SK-N-SH (cell line): ENCODE measurements at regions not wholly inside any gene's neighbourhood (a gene's known extent, or its start where the extent isn't known, plus 50 kb on each side); places are given as distances from the start of the nearest gene placed in this dataset.
A peak's percentile ranks its signal among the peaks of the same experiment; 100 is the strongest.

Source experiments
- CTCF ChIA-PET: fragments of 300-600, 350-600 bp; formaldehyde crosslinking; extraction: SDS; loops from one replicate; lab custom pipeline; 2021; lab: Yijun Ruan, JAX
- POLR2A ChIA-PET: fragments of 350-600 bp; sonication (Branson Sonifier 250); formaldehyde crosslinking; extraction: SDS; loops from one replicate; lab custom pipeline; 2020; ENCODE audit warnings: antibody characterized with exemption, inconsistent platforms; lab: Yijun Ruan, JAX
- DNase-seq: peaks from one replicate; pipeline ENCODE4 v3.0.0; 2012
- H2AFZ ChIP-seq: fragments of 200-600 bp; sonication (generic); 2 replicates; pipeline ENCODE4 v1.8.1; 2016; ENCODE audit warnings: antibody characterized with exemption, mild to moderate bottlenecking, low read depth
- H3F3A ChIP-seq: fragments of 200-600 bp; sonication (generic); replicated peaks from 2 replicates; pipeline ENCODE3; 2016; ENCODE audit warnings: antibody characterized with exemption, mild to moderate bottlenecking; ENCODE audit not compliant: insufficient read depth
- H3K27ac ChIP-seq, 2 experiments: fragments of 200-500 bp in 1 of 2; fragments of 200-600 bp in 1 of 2; sonication (Bioruptor generic) in 1 of 2; sonication (generic), shearing (Covaris generic) in 1 of 2; 2 replicates each; pipeline versions ENCODE4 v1.5.1 to v1.6.1; 2014 to 2016; ENCODE audit warnings: low read depth in 2 of 2, inconsistent platforms in 1 of 2, low read length in 1 of 2, mild to moderate bottlenecking in 1 of 2, mixed read lengths in 1 of 2
- H3K27me3 ChIP-seq: fragments of 200-600 bp; sonication (generic), shearing (Covaris generic); 2 replicates; pipeline ENCODE4 v1.6.1; 2016; ENCODE audit warnings: mixed run types; ENCODE audit not compliant: insufficient read depth
- H3K36me3 ChIP-seq, 2 experiments: fragments of 200-500 bp in 1 of 2; fragments of 200-600 bp in 1 of 2; sonication (Bioruptor generic) in 1 of 2; sonication (generic) in 1 of 2; replicated peaks in 1 of 2; 2 replicates each; pipeline versions ENCODE3 to v1.5.1; 2014 to 2016; ENCODE audit warnings: low read length in 1 of 2, mild to moderate bottlenecking in 1 of 2; ENCODE audit not compliant: insufficient read depth in 2 of 2, control insufficient read depth in 1 of 2
- H3K4me1 ChIP-seq, 2 experiments: fragments of 200-500 bp in 1 of 2; fragments of 200-600 bp in 1 of 2; sonication (Bioruptor generic) in 1 of 2; sonication (generic), shearing (Covaris generic) in 1 of 2; 2 replicates each; pipeline versions ENCODE4 v1.5.1 to v1.6.1; 2014 to 2016; ENCODE audit warnings: low read depth in 1 of 2, low read length in 1 of 2, mixed run types in 1 of 2; ENCODE audit not compliant: insufficient read depth in 2 of 2, control insufficient read depth in 1 of 2
- H3K4me2 ChIP-seq: fragments of 200-600 bp; sonication (generic), shearing (Covaris generic); 2 replicates; pipeline ENCODE4 v1.6.1; 2017; ENCODE audit warnings: mixed run types
- H3K4me3 ChIP-seq, 2 experiments: fragments of 200-500 bp in 1 of 2; fragments of 200-600 bp in 1 of 2; sonication (Bioruptor generic) in 1 of 2; sonication (generic), shearing (Covaris generic) in 1 of 2; 2 replicates each; pipeline versions ENCODE4 v1.5.1 to v1.8.1; 2014 to 2016; ENCODE audit warnings: low read depth in 2 of 2, inconsistent platforms in 1 of 2, low read length in 1 of 2, mild to moderate bottlenecking in 1 of 2, mixed read lengths in 1 of 2, moderate library complexity in 1 of 2
- H3K79me2 ChIP-seq: fragments of 200-600 bp; sonication (generic); 2 replicates; pipeline ENCODE4 v1.8.1; 2017; ENCODE audit warnings: mild to moderate bottlenecking; ENCODE audit not compliant: insufficient read depth
- H3K9ac ChIP-seq: fragments of 200-600 bp; sonication (generic); 2 replicates; pipeline ENCODE4 v1.6.1; 2017; ENCODE audit warnings: mixed run types
- H3K9me2 ChIP-seq: fragments of 200-600 bp; sonication (generic); 2 replicates; pipeline ENCODE4 v1.6.1; 2017; ENCODE audit warnings: mixed run types
- H3K9me3 ChIP-seq: fragments of 200-600 bp; sonication (generic); 2 replicates; pipeline ENCODE4 v1.6.1; 2017; ENCODE audit warnings: mixed run types, mild to moderate bottlenecking, moderate library complexity
- H4K20me1 ChIP-seq: fragments of 200-600 bp; sonication (generic); 2 replicates; pipeline ENCODE4 v1.6.1; 2017; ENCODE audit warnings: mild to moderate bottlenecking, mixed run types; ENCODE audit not compliant: insufficient read depth
- CHD2 ChIP-seq: fragments of 150-350 bp; IDR thresholded peaks from 2 replicates; pipeline ENCODE4 v1.6.1; 2018; ENCODE audit warnings: low read length; ENCODE audit not compliant: partially characterized antibody
- ELF1 ChIP-seq: IDR thresholded peaks from 2 replicates; pipeline ENCODE4 v1.4.0; 2012
- EZH2phosphoT487 ChIP-seq: fragments of 200-600 bp; sonication (generic); IDR thresholded peaks from 2 replicates; pipeline ENCODE4 v1.6.1; 2017; ENCODE audit warnings: low read depth, mixed run types, mild to moderate bottlenecking, antibody characterized with exemption, moderate library complexity, borderline replicate concordance
- FOSL2 ChIP-seq: IDR thresholded peaks from 2 replicates; pipeline ENCODE4 v1.4.0; 2012; ENCODE audit warnings: low read depth, mild to moderate bottlenecking, moderate library complexity, borderline replicate concordance
- FOXM1 ChIP-seq: IDR thresholded peaks from 2 replicates; pipeline ENCODE4 v1.4.0; 2012; ENCODE audit warnings: low read depth, mild to moderate bottlenecking
- GABPA ChIP-seq: IDR thresholded peaks from 2 replicates; pipeline ENCODE4 v1.4.0; 2012; ENCODE audit warnings: low read depth, mild to moderate bottlenecking
- GATA2 ChIP-seq: sonication (generic); formaldehyde crosslinking; IDR thresholded peaks from 2 replicates; pipeline ENCODE4 v1.5.0; 2020; ENCODE audit warnings: mild to moderate bottlenecking, missing genetic modification reagents
- JUND ChIP-seq: IDR thresholded peaks from 2 replicates; pipeline ENCODE4 v1.4.0; 2012
- MEF2A ChIP-seq: IDR thresholded peaks from 2 replicates; pipeline ENCODE4 v1.4.0; 2012; ENCODE audit warnings: low read depth, borderline replicate concordance
- MXI1 ChIP-seq: IDR thresholded peaks from 2 replicates; pipeline ENCODE4 v1.6.1; 2012; ENCODE audit warnings: mild to moderate bottlenecking, low read depth, low read length, improper control_type of control experiment
- NFIC ChIP-seq: IDR thresholded peaks from 2 replicates; pipeline ENCODE4 v1.4.0; 2012; ENCODE audit warnings: borderline replicate concordance
- NRF1 ChIP-seq: IDR thresholded peaks from 2 replicates; pipeline ENCODE4 v1.6.1; 2012; ENCODE audit warnings: low read depth, mild to moderate bottlenecking, low read length
- POLR2AphosphoS5 ChIP-seq: IDR thresholded peaks from 2 replicates; pipeline ENCODE4 v1.6.1; 2012; ENCODE audit warnings: low read depth, low read length
- RAD21 ChIP-seq: IDR thresholded peaks from 2 replicates; pipeline ENCODE4 v1.6.1; 2012; ENCODE audit warnings: mild to moderate bottlenecking, low read length
- RFX5 ChIP-seq: IDR thresholded peaks from 2 replicates; pipeline ENCODE4 v1.6.1; 2012; ENCODE audit warnings: mild to moderate bottlenecking, improper control_type of control experiment, low read length
- RXRA ChIP-seq: IDR thresholded peaks from 2 replicates; pipeline ENCODE4 v1.4.0; 2012; ENCODE audit warnings: low read depth, mild to moderate bottlenecking, borderline replicate concordance
- SMC3 ChIP-seq: IDR thresholded peaks from 2 replicates; pipeline ENCODE4 v1.6.1; 2012; ENCODE audit warnings: low read depth, low read length, improper control_type of control experiment
- TAF1 ChIP-seq: IDR thresholded peaks from 2 replicates; pipeline ENCODE4 v1.6.1; 2012; ENCODE audit warnings: low read depth, mild to moderate bottlenecking, low read length, moderate library complexity, borderline replicate concordance
- TCF12 ChIP-seq: IDR thresholded peaks from 2 replicates; pipeline ENCODE4 v1.4.0; 2012
- TEAD4 ChIP-seq: IDR thresholded peaks from 2 replicates; pipeline ENCODE4 v1.4.0; 2012; ENCODE audit warnings: mild to moderate bottlenecking, borderline replicate concordance; ENCODE audit not compliant: insufficient read depth
- YY1 ChIP-seq: IDR thresholded peaks from 2 replicates; pipeline ENCODE4 v1.4.0; 2012; ENCODE audit warnings: low read depth, mild to moderate bottlenecking
- WGBS: methylation state at CpG from one replicate; pipeline ENCODE4 v1.1.6; 2017; ENCODE audit warnings: low lambda C conversion rate; 5-methylcytosine and 5-hydroxymethylcytosine counted together
- TF ChIP-seq, protein P1 (sequence below): IDR thresholded peaks from 2 replicates; pipeline ENCODE4; 2012
- TF ChIP-seq, protein P2 (sequence below): IDR thresholded peaks from 2 replicates; pipeline ENCODE4 v1.4.0; 2012; ENCODE audit warnings: low read depth, borderline replicate concordance
- TF ChIP-seq, protein P3 (sequence below): fragments of 150-350 bp; IDR thresholded peaks from 2 replicates; pipeline ENCODE4 v1.6.1; 2016; ENCODE audit warnings: mild to moderate bottlenecking, low read depth, low read length
- TF ChIP-seq, protein P4 (sequence below): fragments of 200-600 bp; sonication (generic); IDR thresholded peaks from 2 replicates; pipeline ENCODE4 v1.6.1; 2017; ENCODE audit warnings: antibody characterized with exemption, mild to moderate bottlenecking, moderate library complexity
- TF ChIP-seq, protein P5 (sequence below): IDR thresholded peaks from 2 replicates; pipeline ENCODE4 v1.4.0; 2012; ENCODE audit warnings: low read depth, borderline replicate concordance
- TF ChIP-seq, protein P6 (sequence below): IDR thresholded peaks from 2 replicates; pipeline ENCODE4 v1.4.0; 2012; ENCODE audit warnings: low read depth

DNA sequence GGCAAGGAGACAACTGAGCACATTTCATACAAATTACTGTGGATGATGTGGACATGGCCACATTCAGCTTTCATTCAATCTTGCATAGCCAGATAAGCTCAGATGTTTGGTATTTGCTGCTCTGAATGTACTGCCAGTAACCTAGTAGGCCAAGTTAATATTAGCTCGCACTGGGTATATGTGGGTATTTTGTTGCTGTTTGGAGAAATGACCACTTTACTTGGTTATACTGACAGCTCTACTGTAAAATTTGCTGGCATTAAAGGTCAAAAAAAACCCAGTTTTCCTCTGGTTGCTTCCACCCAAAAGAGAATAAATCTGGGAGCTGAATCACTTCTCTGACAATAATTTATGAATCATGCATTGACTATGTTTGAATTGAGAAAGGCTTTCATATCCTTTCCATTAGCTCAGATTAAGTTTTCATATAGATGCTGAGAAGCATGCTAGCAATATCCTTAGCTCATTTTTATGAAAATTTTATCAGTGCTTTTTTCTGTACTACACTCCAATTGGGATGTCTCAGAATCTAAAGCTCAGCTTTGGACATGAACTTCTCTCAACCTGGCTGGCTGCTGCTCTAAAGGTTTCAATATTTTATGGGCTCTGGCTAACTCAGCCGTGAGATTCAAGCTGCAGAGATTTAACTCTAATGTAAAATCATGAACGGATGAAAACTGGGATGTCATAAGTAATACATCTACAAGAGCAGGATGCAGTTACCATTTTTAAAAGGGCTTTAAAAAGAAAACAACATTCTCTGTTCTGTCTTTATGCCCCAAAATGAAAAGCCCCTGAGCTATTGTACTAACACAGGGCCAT, 330.0 kb downstream of the BARHL2 start:
- Histone ChIP-seq H3K4me2 (peak overlapping the region; percentile 28), H3K4me3 (no peak overlapping the region), H3K27me3 (no peaks in the 10 kb centered on the region), H4K20me1 (no peaks in the 10 kb centered on the region), H3K9ac (peak overlapping the region; percentile 51), H3K27ac (peak overlapping the region in 1 of 2 experiments; percentile 89; a peak in 2 of 4 replicates), H3F3A (peaks cover 21% of the 10 kb centered on the region), H3K36me3 (no peaks in the 10 kb centered on the region), H3K79me2 (no peaks in the 10 kb centered on the region), H3K4me1 (peaks cover 0 to 25% of the 10 kb centered on the region in 2 experiments; a peak in 2 of 4 replicates), H3K9me3 (no peaks in the 10 kb centered on the region), H3K9me2 (no peaks in the 10 kb centered on the region), H2AFZ (peak overlapping the region; percentile 84)
- WGBS, result 7% methylated on average over 3 of the region's 3 CpGs
- ChIA-PET CTCF (interaction anchor here (1.7 kb wide), 1 partner anchor 16 kb away, joined by 3 read pairs; no protein-coding TSS in a partner anchor), POLR2A (no interaction called here)
- no peak for DNase-seq
- peak; percentile 53; the same call in 1 of the 2 replicates for TF ChIP-seq MEF2A
- TF ChIP-seq, protein P1, sequence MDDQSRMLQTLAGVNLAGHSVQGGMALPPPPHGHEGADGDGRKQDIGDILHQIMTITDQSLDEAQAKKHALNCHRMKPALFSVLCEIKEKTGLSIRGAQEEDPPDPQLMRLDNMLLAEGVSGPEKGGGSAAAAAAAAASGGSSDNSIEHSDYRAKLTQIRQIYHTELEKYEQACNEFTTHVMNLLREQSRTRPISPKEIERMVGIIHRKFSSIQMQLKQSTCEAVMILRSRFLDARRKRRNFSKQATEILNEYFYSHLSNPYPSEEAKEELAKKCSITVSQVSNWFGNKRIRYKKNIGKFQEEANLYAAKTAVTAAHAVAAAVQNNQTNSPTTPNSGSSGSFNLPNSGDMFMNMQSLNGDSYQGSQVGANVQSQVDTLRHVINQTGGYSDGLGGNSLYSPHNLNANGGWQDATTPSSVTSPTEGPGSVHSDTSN, result peak; percentile 90
- TF ChIP-seq, protein P2, sequence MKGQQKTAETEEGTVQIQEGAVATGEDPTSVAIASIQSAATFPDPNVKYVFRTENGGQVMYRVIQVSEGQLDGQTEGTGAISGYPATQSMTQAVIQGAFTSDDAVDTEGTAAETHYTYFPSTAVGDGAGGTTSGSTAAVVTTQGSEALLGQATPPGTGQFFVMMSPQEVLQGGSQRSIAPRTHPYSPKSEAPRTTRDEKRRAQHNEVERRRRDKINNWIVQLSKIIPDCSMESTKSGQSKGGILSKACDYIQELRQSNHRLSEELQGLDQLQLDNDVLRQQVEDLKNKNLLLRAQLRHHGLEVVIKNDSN, result no peak
- TF ChIP-seq RFX5, result no peak
- TF ChIP-seq, protein P3, sequence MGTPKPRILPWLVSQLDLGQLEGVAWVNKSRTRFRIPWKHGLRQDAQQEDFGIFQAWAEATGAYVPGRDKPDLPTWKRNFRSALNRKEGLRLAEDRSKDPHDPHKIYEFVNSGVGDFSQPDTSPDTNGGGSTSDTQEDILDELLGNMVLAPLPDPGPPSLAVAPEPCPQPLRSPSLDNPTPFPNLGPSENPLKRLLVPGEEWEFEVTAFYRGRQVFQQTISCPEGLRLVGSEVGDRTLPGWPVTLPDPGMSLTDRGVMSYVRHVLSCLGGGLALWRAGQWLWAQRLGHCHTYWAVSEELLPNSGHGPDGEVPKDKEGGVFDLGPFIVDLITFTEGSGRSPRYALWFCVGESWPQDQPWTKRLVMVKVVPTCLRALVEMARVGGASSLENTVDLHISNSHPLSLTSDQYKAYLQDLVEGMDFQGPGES, result no peak
- no peak for TF ChIP-seq ELF1
- 0 out of 2 replicates have a peak, but pooled peaks have one; percentile 47 for TF ChIP-seq FOXM1
- TF ChIP-seq, protein P4, sequence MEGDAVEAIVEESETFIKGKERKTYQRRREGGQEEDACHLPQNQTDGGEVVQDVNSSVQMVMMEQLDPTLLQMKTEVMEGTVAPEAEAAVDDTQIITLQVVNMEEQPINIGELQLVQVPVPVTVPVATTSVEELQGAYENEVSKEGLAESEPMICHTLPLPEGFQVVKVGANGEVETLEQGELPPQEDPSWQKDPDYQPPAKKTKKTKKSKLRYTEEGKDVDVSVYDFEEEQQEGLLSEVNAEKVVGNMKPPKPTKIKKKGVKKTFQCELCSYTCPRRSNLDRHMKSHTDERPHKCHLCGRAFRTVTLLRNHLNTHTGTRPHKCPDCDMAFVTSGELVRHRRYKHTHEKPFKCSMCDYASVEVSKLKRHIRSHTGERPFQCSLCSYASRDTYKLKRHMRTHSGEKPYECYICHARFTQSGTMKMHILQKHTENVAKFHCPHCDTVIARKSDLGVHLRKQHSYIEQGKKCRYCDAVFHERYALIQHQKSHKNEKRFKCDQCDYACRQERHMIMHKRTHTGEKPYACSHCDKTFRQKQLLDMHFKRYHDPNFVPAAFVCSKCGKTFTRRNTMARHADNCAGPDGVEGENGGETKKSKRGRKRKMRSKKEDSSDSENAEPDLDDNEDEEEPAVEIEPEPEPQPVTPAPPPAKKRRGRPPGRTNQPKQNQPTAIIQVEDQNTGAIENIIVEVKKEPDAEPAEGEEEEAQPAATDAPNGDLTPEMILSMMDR, result no peak
- TF ChIP-seq JUND, result peak; percentile 97
- TF ChIP-seq RXRA, result peak; percentile 47; the same call in 1 of the 2 replicates
- TF ChIP-seq, protein P5, sequence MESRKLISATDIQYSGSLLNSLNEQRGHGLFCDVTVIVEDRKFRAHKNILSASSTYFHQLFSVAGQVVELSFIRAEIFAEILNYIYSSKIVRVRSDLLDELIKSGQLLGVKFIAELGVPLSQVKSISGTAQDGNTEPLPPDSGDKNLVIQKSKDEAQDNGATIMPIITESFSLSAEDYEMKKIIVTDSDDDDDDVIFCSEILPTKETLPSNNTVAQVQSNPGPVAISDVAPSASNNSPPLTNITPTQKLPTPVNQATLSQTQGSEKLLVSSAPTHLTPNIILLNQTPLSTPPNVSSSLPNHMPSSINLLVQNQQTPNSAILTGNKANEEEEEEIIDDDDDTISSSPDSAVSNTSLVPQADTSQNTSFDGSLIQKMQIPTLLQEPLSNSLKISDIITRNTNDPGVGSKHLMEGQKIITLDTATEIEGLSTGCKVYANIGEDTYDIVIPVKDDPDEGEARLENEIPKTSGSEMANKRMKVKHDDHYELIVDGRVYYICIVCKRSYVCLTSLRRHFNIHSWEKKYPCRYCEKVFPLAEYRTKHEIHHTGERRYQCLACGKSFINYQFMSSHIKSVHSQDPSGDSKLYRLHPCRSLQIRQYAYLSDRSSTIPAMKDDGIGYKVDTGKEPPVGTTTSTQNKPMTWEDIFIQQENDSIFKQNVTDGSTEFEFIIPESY, result 0 out of 2 replicates have a peak, but pooled peaks have one; percentile 27
- TF ChIP-seq TCF12, result peak; percentile 82
- TF ChIP-seq MXI1, result no peak
- no peak for TF ChIP-seq GATA2 (CRISPR knock-in tag)
- TF ChIP-seq, protein P6, sequence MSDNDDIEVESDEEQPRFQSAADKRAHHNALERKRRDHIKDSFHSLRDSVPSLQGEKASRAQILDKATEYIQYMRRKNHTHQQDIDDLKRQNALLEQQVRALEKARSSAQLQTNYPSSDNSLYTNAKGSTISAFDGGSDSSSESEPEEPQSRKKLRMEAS, result peak; percentile 43; the same call in 1 of the 2 replicates
- TF ChIP-seq TAF1, result no peak
- peak; percentile 56; the same call in 1 of the 2 replicates for TF ChIP-seq POLR2AphosphoS5
- no peak; the same call in 1 of the 2 replicates for TF ChIP-seq NFIC
- no peak for TF ChIP-seq RAD21
- TF ChIP-seq GABPA, result no peak
- no peak for TF ChIP-seq EZH2phosphoT487
- no peak for TF ChIP-seq SMC3
- TF ChIP-seq NRF1, result no peak
- TF ChIP-seq TEAD4, result peak; percentile 74; the same call in 1 of the 2 replicates
- TF ChIP-seq YY1, result no peak
- peak; percentile 94 for TF ChIP-seq FOSL2
- no peak for TF ChIP-seq CHD2
